ENCODE measurements at regions not wholly inside any gene's neighbourhood (a gene's known extent, or its start where the extent isn't known, plus 50 kb on each side); places are given as distances from the start of the nearest gene placed in this dataset.

DNA sequence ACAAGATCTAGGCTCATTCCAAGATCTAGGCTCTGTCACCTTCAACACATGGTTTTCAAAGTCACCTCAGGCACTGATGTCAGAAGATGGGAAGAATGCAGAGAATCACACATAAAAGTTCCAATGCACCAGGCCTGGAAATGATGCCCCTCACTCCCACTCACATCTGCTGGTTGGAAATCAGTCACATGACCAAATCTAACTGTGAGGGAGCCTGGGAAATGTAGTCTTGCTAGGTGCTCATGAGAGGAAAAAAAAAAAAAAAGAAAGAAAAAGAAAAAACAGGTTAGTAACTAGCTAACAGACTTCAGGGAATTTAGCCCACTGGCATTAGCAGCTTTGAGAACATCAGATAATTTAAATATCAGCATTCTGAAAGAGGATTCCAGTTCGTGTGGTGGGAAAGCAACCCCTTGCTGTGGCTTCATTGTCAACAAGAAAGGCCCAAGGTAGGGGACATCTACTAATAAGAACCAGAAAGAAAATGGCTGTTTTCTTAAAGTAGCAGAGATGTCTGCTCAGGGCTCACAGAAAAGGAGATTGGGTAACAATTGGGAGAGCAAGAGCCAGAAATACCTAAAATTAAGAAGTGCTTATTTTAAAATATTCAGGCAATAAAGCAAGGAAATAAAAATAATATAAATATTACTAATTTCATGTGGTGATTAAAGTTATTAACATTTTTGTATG lies 614.3 kb downstream of the ACTL7B start:
- Histone ChIP-seq H3K4me2 (no peak overlapping the region), H2AFZ (peak overlapping the region; percentile 44), H3F3A (replicated peaks; ENCODE audit: low read depth) (no peaks in the 10 kb centered on the region), H3K4me3 (no peak overlapping the region), H3K27me3 (ENCODE audit: insufficient read depth) (no peaks in the 10 kb centered on the region), H4K20me1 (replicated peaks; ENCODE audit: insufficient read depth) (no peaks in the 10 kb centered on the region), H3K79me2 (replicated peaks; ENCODE audit: insufficient read depth) (no peaks in the 10 kb centered on the region), H3K27ac (ENCODE audit: low read depth) (no peak overlapping the region), H3K4me1 (ENCODE audit: insufficient read depth) (no peaks in the 10 kb centered on the region), H3K9me2 (ENCODE audit: insufficient read depth) (peaks cover 6% of the 10 kb centered on the region; the same call in 1 of the 2 replicates), H3K36me3 (ENCODE audit: insufficient read depth) (no peaks in the 10 kb centered on the region)
- H3K36me3 Mint-ChIP-seq (ENCODE audit: low read depth), result no peaks in the 10 kb centered on the region
- DNase-seq (ENCODE audit: low spot score) (peak; percentile 69), ATAC-seq (peak; percentile 84)
- H3K27me3 Mint-ChIP-seq (ENCODE audit: insufficient read depth, low read depth, poor library complexity), result no peaks in the 10 kb centered on the region
- H3K4me1 Mint-ChIP-seq, result peaks cover 3% of the 10 kb centered on the region; the same call in 2 of the 3 replicates
- TF ChIP-seq, protein P1, sequence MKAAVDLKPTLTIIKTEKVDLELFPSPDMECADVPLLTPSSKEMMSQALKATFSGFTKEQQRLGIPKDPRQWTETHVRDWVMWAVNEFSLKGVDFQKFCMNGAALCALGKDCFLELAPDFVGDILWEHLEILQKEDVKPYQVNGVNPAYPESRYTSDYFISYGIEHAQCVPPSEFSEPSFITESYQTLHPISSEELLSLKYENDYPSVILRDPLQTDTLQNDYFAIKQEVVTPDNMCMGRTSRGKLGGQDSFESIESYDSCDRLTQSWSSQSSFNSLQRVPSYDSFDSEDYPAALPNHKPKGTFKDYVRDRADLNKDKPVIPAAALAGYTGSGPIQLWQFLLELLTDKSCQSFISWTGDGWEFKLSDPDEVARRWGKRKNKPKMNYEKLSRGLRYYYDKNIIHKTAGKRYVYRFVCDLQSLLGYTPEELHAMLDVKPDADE (IDR thresholded peaks at IDR 0.05), result peak; percentile 70
- no peak for TF ChIP-seq EZH2phosphoT487 (IDR thresholded peaks at IDR 0.05; ENCODE audit: unreplicated experiment)
- H3K27ac Mint-ChIP-seq, result peak overlapping the region; percentile 29
- peak overlapping the region; percentile 0; the same call in 1 of the 3 replicates for H3K4me3 Mint-ChIP-seq
- H3K9me3 Mint-ChIP-seq, result no peaks in the 10 kb centered on the region

DNA sequence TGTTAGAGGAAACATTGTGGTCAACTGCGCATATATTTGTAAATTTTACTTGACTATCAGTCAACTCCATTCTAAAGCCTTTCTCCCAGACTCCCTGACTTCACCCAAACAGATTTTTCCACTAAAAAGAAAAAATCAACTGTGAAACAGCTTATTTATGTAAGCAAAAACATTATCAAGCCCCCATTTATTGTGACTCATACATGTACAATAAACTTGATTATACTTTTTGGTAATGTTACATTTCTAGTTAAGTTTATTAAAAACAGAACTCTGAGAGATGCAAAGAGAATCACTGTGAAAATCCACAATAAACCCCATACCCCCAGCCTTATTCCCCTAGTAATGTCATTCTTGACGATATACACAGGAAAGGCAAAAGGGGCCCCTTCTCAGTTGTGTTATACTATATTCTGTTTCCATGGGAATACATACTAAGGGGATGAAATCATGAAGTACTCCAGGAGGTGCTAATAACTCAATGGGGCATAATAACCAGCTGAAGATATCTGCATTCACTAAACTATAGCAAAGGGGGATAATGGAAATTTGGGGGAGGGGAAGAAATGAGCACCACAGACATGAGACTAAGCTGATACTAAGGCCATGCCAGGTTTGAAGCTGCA lies 616.0 kb downstream of the ACTL7B start:
- no peak overlapping the region for H3K27ac Mint-ChIP-seq
- H3K36me3 ChIP-seq (ENCODE audit: insufficient read depth), result no peaks in the 10 kb centered on the region
- TF ChIP-seq, protein P1 (IDR thresholded peaks at IDR 0.05), result no peak
- TF ChIP-seq, protein P2, sequence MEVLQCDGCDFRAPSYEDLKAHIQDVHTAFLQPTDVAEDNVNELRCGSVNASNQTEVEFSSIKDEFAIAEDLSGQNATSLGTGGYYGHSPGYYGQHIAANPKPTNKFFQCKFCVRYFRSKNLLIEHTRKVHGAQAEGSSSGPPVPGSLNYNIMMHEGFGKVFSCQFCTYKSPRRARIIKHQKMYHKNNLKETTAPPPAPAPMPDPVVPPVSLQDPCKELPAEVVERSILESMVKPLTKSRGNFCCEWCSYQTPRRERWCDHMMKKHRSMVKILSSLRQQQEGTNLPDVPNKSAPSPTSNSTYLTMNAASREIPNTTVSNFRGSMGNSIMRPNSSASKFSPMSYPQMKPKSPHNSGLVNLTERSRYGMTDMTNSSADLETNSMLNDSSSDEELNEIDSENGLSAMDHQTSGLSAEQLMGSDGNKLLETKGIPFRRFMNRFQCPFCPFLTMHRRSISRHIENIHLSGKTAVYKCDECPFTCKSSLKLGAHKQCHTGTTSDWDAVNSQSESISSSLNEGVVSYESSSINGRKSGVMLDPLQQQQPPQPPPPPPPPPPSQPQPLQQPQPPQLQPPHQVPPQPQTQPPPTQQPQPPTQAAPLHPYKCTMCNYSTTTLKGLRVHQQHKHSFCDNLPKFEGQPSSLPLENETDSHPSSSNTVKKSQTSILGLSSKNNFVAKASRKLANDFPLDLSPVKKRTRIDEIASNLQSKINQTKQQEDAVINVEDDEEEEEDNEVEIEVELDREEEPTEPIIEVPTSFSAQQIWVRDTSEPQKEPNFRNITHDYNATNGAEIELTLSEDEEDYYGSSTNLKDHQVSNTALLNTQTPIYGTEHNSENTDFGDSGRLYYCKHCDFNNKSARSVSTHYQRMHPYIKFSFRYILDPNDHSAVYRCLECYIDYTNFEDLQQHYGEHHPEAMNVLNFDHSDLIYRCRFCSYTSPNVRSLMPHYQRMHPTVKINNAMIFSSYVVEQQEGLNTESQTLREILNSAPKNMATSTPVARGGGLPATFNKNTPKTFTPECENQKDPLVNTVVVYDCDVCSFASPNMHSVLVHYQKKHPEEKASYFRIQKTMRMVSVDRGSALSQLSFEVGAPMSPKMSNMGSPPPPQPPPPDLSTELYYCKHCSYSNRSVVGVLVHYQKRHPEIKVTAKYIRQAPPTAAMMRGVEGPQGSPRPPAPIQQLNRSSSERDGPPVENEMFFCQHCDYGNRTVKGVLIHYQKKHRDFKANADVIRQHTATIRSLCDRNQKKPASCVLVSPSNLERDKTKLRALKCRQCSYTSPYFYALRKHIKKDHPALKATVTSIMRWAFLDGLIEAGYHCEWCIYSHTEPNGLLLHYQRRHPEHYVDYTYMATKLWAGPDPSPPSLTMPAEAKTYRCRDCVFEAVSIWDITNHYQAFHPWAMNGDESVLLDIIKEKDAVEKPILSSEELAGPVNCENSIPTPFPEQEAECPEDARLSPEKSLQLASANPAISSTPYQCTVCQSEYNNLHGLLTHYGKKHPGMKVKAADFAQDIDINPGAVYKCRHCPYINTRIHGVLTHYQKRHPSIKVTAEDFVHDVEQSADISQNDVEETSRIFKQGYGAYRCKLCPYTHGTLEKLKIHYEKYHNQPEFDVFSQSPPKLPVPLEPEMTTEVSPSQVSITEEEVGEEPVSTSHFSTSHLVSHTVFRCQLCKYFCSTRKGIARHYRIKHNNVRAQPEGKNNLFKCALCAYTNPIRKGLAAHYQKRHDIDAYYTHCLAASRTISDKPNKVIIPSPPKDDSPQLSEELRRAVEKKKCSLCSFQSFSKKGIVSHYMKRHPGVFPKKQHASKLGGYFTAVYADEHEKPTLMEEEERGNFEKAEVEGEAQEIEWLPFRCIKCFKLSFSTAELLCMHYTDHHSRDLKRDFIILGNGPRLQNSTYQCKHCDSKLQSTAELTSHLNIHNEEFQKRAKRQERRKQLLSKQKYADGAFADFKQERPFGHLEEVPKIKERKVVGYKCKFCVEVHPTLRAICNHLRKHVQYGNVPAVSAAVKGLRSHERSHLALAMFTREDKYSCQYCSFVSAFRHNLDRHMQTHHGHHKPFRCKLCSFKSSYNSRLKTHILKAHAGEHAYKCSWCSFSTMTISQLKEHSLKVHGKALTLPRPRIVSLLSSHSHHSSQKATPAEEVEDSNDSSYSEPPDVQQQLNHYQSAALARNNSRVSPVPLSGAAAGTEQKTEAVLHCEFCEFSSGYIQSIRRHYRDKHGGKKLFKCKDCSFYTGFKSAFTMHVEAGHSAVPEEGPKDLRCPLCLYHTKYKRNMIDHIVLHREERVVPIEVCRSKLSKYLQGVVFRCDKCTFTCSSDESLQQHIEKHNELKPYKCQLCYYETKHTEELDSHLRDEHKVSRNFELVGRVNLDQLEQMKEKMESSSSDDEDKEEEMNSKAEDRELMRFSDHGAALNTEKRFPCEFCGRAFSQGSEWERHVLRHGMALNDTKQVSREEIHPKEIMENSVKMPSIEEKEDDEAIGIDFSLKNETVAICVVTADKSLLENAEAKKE (CRISPR knock-in tag; IDR thresholded peaks at IDR 0.05), result no peak
- TF ChIP-seq CREB1 (CRISPR knock-in tag; IDR thresholded peaks at IDR 0.05; ENCODE audit: low read depth), result no peak
- TF ChIP-seq JUNB (IDR thresholded peaks at IDR 0.05; ENCODE audit: unreplicated experiment), result no peak
- TF ChIP-seq STAT1 (IDR thresholded peaks at IDR 0.05; ENCODE audit: unreplicated experiment), result no peak
- TF ChIP-seq, protein P3, sequence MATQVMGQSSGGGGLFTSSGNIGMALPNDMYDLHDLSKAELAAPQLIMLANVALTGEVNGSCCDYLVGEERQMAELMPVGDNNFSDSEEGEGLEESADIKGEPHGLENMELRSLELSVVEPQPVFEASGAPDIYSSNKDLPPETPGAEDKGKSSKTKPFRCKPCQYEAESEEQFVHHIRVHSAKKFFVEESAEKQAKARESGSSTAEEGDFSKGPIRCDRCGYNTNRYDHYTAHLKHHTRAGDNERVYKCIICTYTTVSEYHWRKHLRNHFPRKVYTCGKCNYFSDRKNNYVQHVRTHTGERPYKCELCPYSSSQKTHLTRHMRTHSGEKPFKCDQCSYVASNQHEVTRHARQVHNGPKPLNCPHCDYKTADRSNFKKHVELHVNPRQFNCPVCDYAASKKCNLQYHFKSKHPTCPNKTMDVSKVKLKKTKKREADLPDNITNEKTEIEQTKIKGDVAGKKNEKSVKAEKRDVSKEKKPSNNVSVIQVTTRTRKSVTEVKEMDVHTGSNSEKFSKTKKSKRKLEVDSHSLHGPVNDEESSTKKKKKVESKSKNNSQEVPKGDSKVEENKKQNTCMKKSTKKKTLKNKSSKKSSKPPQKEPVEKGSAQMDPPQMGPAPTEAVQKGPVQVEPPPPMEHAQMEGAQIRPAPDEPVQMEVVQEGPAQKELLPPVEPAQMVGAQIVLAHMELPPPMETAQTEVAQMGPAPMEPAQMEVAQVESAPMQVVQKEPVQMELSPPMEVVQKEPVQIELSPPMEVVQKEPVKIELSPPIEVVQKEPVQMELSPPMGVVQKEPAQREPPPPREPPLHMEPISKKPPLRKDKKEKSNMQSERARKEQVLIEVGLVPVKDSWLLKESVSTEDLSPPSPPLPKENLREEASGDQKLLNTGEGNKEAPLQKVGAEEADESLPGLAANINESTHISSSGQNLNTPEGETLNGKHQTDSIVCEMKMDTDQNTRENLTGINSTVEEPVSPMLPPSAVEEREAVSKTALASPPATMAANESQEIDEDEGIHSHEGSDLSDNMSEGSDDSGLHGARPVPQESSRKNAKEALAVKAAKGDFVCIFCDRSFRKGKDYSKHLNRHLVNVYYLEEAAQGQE (IDR thresholded peaks at IDR 0.05; ENCODE audit: unreplicated experiment), result no peak
- no peak for TF ChIP-seq ZNF331 (CRISPR knock-in tag; IDR thresholded peaks at IDR 0.05; ENCODE audit: low read depth)

More for the DNA sequence above, 616.0 kb downstream of the ACTL7B start:
- Mint-ChIP-seq H3K9me3 (no peaks in the 10 kb centered on the region), H3K4me1 (peaks cover 3% of the 10 kb centered on the region; the same call in 2 of the 3 replicates), H3K36me3 (ENCODE audit: low read depth) (no peaks in the 10 kb centered on the region), H3K4me3 (no peak overlapping the region), H3K27me3 (ENCODE audit: insufficient read depth, low read depth, poor library complexity) (no peaks in the 10 kb centered on the region)
- Histone ChIP-seq H3K4me2 (no peak overlapping the region), H3F3A (replicated peaks; ENCODE audit: low read depth) (no peaks in the 10 kb centered on the region), H3K27me3 (ENCODE audit: insufficient read depth) (no peaks in the 10 kb centered on the region), H3K27ac (ENCODE audit: low read depth) (no peak overlapping the region), H3K4me1 (ENCODE audit: insufficient read depth) (no peaks in the 10 kb centered on the region), H3K9me2 (ENCODE audit: insufficient read depth) (peaks cover 6% of the 10 kb centered on the region; the same call in 1 of the 2 replicates), H3K79me2 (replicated peaks; ENCODE audit: insufficient read depth) (no peaks in the 10 kb centered on the region), H4K20me1 (replicated peaks; ENCODE audit: insufficient read depth) (no peaks in the 10 kb centered on the region), H3K4me3 (no peak overlapping the region), H2AFZ (no peak overlapping the region)
- no peak for DNase-seq (ENCODE audit: low spot score)
- ATAC-seq, result no peak

All from GM23338 (cell line).